ENCODE measurements at regions not wholly inside any gene's neighbourhood (a gene's known extent, or its start where the extent isn't known, plus 50 kb on each side); places are given as distances from the start of the nearest gene placed in this dataset.

DNA sequence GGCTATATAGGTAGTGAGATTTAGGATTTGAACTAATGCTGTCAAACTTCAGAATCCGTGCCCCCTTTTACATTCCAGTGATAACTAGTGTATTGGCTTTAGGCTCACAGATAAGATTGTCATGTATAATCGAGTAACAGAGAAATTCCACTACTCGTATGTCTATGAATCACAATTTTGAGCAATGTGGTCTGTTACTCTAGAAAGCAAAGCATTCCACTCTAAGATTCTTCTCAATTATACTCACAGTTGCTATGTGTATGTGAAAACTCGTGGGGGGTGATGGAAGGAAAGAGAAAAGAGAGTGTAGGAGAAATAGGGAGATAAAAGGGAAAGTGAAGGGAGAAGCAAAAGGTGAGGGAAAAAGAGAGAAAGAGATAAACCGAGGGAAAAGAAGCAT is 1175.1 kb upstream of the GOT2 start:
- no peak for TF ChIP-seq CTCF (IDR thresholded peaks at IDR 0.05)
- no peak for TF ChIP-seq POLR2AphosphoS5 (IDR thresholded peaks at IDR 0.05)
- no peak for TF ChIP-seq POLR2A (IDR thresholded peaks at IDR 0.05)
